Activated naive CD8-positive, alpha-beta T cell treated with anti-CD3 and anti-CD28 coated beads for 36 hours (primary cell): ENCODE measurements at regions not wholly inside any gene's neighbourhood (a gene's known extent, or its start where the extent isn't known, plus 50 kb on each side); places are given as distances from the start of the nearest gene placed in this dataset.

ENCODE experiments used
- DNase-seq: peaks from one replicate; pipeline ENCODE4 v3.0.0; 2021
- H3K27ac Mint-ChIP-seq: one replicate; pipeline ENCODE4 v1.8.0; 2022; ENCODE audit warnings: mild to moderate bottlenecking, moderate library complexity, mixed read lengths
- H3K27me3 Mint-ChIP-seq: one replicate; pipeline ENCODE4 v1.8.0; 2022; ENCODE audit warnings: mild to moderate bottlenecking, mixed read lengths
- H3K36me3 Mint-ChIP-seq: one replicate; pipeline ENCODE4 v1.8.0; 2021; ENCODE audit warnings: mild to moderate bottlenecking, mixed read lengths
- H3K4me1 Mint-ChIP-seq: one replicate; pipeline ENCODE4 v1.8.0; 2021; ENCODE audit warnings: mixed read lengths
- H3K4me3 Mint-ChIP-seq: one replicate; pipeline ENCODE4 v1.8.0; 2022; ENCODE audit warnings: mild to moderate bottlenecking, moderate library complexity, mixed read lengths
- H3K9me3 Mint-ChIP-seq: one replicate; pipeline ENCODE4 v1.8.0; 2022; ENCODE audit warnings: mixed read lengths

DNA sequence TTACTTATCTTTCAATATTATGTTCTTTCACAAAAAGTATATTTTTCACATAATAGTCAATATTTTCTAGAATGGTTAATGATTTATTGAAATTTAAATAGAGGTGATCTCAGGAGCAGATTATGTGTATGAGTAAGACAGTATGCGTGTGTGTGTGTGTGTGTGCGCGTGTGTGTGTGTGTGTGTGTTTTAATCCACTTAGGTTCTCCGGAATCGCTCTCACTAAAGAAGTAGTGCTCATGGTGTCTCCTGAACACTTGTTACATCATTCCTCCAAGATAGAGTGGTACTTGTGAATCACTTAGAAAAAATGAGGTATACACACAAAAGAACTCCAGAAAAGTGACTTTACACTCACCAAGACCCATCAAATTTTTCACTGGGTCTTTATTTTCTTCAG lies 91.0 kb upstream of the KCNH7 start:
- H3K9me3 Mint-ChIP-seq: no peaks in the 10 kb centered on the region
- no peak overlapping the region for H3K4me3 Mint-ChIP-seq
- H3K27ac Mint-ChIP-seq: no peak overlapping the region
- no peaks in the 10 kb centered on the region for H3K27me3 Mint-ChIP-seq
- DNase-seq: no peak
- no peaks in the 10 kb centered on the region for H3K36me3 Mint-ChIP-seq
- H3K4me1 Mint-ChIP-seq: no peaks in the 10 kb centered on the region

DNA sequence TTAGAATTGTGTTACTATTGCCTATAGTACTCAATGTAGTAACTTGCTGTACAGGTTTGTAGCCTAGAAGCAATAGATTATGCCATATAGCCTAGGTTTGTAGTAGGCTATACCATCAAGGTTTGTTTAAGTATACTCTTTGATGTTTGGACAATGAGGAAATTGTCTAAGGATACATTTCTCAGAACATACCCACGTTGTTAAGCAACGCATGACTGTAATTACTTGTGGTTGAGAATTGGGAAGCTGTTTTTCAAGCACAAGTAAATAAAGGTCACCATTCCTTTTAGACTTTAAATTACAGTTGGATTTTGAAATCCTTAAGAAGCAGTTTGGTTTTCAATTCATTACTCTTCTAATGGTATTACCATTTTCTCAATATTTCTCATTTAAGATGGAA lies 89.8 kb upstream of the KCNH7 start:
- no peak for DNase-seq
- no peaks in the 10 kb centered on the region for H3K27me3 Mint-ChIP-seq
- H3K4me1 Mint-ChIP-seq: no peaks in the 10 kb centered on the region
- no peaks in the 10 kb centered on the region for H3K9me3 Mint-ChIP-seq
- H3K4me3 Mint-ChIP-seq: no peak overlapping the region
- no peak overlapping the region for H3K27ac Mint-ChIP-seq
- no peaks in the 10 kb centered on the region for H3K36me3 Mint-ChIP-seq

- Mint-ChIP-seq H3K27me3 (no peaks in the 10 kb centered on the region), H3K27ac (no peak overlapping the region), H3K36me3 (no peaks in the 10 kb centered on the region), H3K9me3 (peaks cover 1% of the 10 kb centered on the region), H3K4me3 (no peak overlapping the region), H3K4me1 (no peaks in the 10 kb centered on the region)
- no peak for DNase-seq
Measured at GRCh38 chr2:162926907-162927306, 88.3 kb upstream of the KCNH7 start.

GRCh38 chr2:162926501-162926900 lies 87.9 kb upstream of the KCNH7 start:
- DNase-seq: no peak
- Mint-ChIP-seq H3K4me3 (no peak overlapping the region), H3K36me3 (no peaks in the 10 kb centered on the region), H3K4me1 (no peaks in the 10 kb centered on the region), H3K9me3 (peaks cover 1% of the 10 kb centered on the region), H3K27ac (no peak overlapping the region), H3K27me3 (no peaks in the 10 kb centered on the region)

- no peaks in the 10 kb centered on the region for H3K4me1 Mint-ChIP-seq
- no peak overlapping the region for H3K27ac Mint-ChIP-seq
- no peaks in the 10 kb centered on the region for H3K36me3 Mint-ChIP-seq
- no peak for DNase-seq
- H3K27me3 Mint-ChIP-seq: no peaks in the 10 kb centered on the region
- no peak overlapping the region for H3K4me3 Mint-ChIP-seq
- H3K9me3 Mint-ChIP-seq: peaks cover 1% of the 10 kb centered on the region
Measured at GRCh38 chr2:162925595-162925994, 87.0 kb upstream of the KCNH7 start.

DNA sequence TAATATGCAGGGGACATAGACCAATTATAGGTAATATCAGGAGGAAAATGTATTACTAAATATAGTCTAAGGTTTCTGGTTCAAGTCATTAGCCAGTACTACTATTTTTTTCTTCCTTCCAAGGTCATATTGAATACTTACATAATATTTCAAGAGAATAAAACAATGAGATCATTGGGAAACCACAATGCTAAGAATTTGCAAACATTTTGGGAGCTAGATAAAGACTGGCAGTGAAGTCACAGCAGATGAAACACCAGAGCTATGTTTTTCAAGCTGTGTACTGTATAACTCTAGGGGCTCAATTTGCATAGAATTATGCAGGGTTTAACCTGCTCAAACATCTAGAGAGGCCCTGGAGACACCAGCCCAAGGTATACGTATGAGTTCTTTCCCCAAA lies 80.5 kb upstream of the KCNH7 start:
- no peak for DNase-seq
- Mint-ChIP-seq H3K9me3 (peaks cover 1% of the 10 kb centered on the region), H3K4me1 (no peaks in the 10 kb centered on the region), H3K36me3 (no peaks in the 10 kb centered on the region), H3K27me3 (no peaks in the 10 kb centered on the region), H3K4me3 (no peak overlapping the region), H3K27ac (no peak overlapping the region)

DNA sequence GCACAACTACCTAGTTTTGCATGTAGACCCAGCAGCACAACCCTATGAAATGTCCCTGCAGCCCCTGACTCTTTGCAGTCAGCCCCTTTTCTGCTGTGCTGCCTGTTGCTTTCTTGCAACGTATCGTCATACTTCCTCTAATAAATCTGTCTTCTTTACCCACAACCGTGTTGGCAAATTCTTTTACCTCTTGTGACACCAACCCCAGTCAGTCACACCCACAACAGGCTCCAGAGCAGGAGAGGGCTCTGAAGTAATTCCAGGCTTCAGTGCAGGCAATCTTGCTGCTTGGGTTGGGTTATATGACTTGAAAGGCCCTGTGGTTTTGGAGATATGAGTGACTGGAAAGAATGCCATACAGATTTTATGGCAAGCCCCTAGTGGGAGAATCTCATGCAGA lies 79.1 kb upstream of the KCNH7 start:
- H3K9me3 Mint-ChIP-seq: no peaks in the 10 kb centered on the region
- H3K27me3 Mint-ChIP-seq: no peaks in the 10 kb centered on the region
- DNase-seq: no peak
- H3K27ac Mint-ChIP-seq: no peak overlapping the region
- no peaks in the 10 kb centered on the region for H3K36me3 Mint-ChIP-seq
- no peaks in the 10 kb centered on the region for H3K4me1 Mint-ChIP-seq
- H3K4me3 Mint-ChIP-seq: no peak overlapping the region

- Mint-ChIP-seq H3K36me3 (no peaks in the 10 kb centered on the region), H3K4me3 (no peak overlapping the region), H3K4me1 (no peaks in the 10 kb centered on the region), H3K27me3 (no peaks in the 10 kb centered on the region), H3K27ac (no peak overlapping the region), H3K9me3 (no peaks in the 10 kb centered on the region)
- no peak for DNase-seq
Measured at GRCh38 chr2:162916286-162916801, 77.8 kb upstream of the KCNH7 start.

GRCh38 chr2:162915858-162916257 lies 77.3 kb upstream of the KCNH7 start:
- no peak for DNase-seq
- Mint-ChIP-seq H3K27ac (no peak overlapping the region), H3K9me3 (no peaks in the 10 kb centered on the region), H3K27me3 (no peaks in the 10 kb centered on the region), H3K36me3 (no peaks in the 10 kb centered on the region), H3K4me3 (no peak overlapping the region), H3K4me1 (no peaks in the 10 kb centered on the region)

- H3K36me3 Mint-ChIP-seq: no peaks in the 10 kb centered on the region
- H3K27ac Mint-ChIP-seq: no peak overlapping the region
- H3K4me1 Mint-ChIP-seq: no peaks in the 10 kb centered on the region
- no peaks in the 10 kb centered on the region for H3K9me3 Mint-ChIP-seq
- no peak overlapping the region for H3K4me3 Mint-ChIP-seq
- no peak for DNase-seq
- H3K27me3 Mint-ChIP-seq: no peaks in the 10 kb centered on the region
Measured at GRCh38 chr2:162914161-162914560, 75.6 kb upstream of the KCNH7 start.

DNA sequence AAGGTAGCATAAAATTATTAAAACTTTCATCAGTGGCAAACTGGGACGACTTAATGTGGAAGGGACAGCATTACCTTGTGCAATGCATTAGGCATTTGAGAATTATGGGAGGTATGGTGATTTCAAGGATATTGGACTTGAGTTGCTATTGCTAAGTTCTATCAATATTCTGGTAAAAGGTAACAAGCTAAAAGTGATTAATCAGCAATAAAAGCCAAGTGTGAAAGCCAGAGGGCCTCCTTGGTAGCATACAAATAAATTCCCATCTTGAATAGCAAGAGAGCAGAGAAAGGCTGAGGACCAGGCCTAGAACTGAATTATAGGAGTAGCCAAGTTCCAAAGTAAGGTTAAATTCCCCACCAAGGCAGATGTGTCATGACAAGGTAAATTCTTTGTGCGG lies 74.2 kb upstream of the KCNH7 start:
- Mint-ChIP-seq H3K36me3 (no peaks in the 10 kb centered on the region), H3K4me3 (no peak overlapping the region), H3K9me3 (no peaks in the 10 kb centered on the region)

DNA sequence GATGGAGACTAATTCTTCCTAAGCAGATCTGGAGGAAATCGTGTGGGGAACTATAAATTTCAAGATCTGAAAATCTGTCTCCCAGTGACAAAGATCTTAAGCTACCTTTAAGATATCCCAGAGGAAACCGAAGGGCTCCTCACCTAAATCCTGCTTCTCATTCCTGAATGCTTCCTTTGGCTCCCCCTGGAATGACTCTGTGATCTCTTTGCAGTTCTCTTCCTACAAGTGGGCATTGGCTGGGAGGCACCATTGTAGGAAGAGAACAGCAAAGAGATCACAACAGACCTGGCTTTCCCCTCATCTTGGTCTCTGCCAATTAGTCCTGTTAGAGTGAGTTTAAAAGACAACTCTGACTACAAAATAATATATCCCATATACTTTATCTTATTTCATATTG lies 70.0 kb upstream of the KCNH7 start:
- Mint-ChIP-seq H3K36me3 (no peaks in the 10 kb centered on the region), H3K27me3 (no peaks in the 10 kb centered on the region), H3K4me1 (no peaks in the 10 kb centered on the region), H3K9me3 (no peaks in the 10 kb centered on the region), H3K4me3 (no peak overlapping the region), H3K27ac (no peak overlapping the region)
- no peak for DNase-seq

More for the DNA sequence above, 74.2 kb upstream of the KCNH7 start:
- no peak for DNase-seq
- Mint-ChIP-seq H3K27me3 (no peaks in the 10 kb centered on the region), H3K4me1 (no peaks in the 10 kb centered on the region), H3K27ac (no peak overlapping the region)

- no peak for DNase-seq
- no peak overlapping the region for H3K4me3 Mint-ChIP-seq
- no peaks in the 10 kb centered on the region for H3K36me3 Mint-ChIP-seq
- H3K27me3 Mint-ChIP-seq: no peaks in the 10 kb centered on the region
- no peak overlapping the region for H3K27ac Mint-ChIP-seq
- H3K4me1 Mint-ChIP-seq: no peaks in the 10 kb centered on the region
- no peaks in the 10 kb centered on the region for H3K9me3 Mint-ChIP-seq
Measured at GRCh38 chr2:162890690-162891311, 52.2 kb upstream of the KCNH7 start.

DNA sequence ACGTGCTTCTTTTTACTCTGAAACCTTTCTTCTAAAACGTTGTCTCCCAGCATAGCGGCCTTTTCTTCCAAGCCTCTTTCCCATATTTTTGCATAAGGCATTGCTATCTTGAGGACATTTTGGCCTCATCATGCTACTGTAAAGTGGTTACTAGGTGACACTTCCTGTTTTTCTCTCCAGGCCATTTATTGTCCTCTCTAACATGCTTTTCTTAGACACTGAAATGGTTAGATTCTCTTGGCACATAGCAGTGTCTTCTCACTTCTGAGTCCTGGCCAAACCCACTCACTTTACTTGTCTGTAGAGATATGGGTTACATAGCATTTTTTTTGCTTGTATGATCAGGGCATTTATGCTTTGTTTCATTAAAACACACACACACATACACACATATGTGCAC lies 50.1 kb upstream of the KCNH7 start:
- Mint-ChIP-seq H3K4me1 (no peaks in the 10 kb centered on the region), H3K9me3 (no peaks in the 10 kb centered on the region), H3K27ac (no peak overlapping the region), H3K4me3 (no peak overlapping the region), H3K27me3 (no peaks in the 10 kb centered on the region), H3K36me3 (no peaks in the 10 kb centered on the region)
- DNase-seq: no peak
